ENCODE measurements at regions not wholly inside any gene's neighbourhood (a gene's known extent, or its start where the extent isn't known, plus 50 kb on each side); places are given as distances from the start of the nearest gene placed in this dataset.

GRCh38 chr4:99712530-99712929, 54.9 kb upstream of the C4orf54 start:
- H3K27me3 ChIP-seq (ENCODE audit: low read depth), result no peaks in the 10 kb centered on the region
- DNase-seq (no peak), ATAC-seq (no peak)
- no peaks in the 10 kb centered on the region for H3K36me3 ChIP-seq
- H3K4me3 ChIP-seq, result no peak overlapping the region
- intact Hi-C loops (cut with DNase I), result no loop called here
- TF ChIP-seq CTCF (IDR thresholded peaks at IDR 0.05), result no peak
- H3K4me1 ChIP-seq, result no peaks in the 10 kb centered on the region
- no peak overlapping the region for H3K27ac ChIP-seq
- no peaks in the 10 kb centered on the region for H3K9me3 ChIP-seq

GRCh38 chr4:99712099-99712498, 54.5 kb upstream of the C4orf54 start:
- no peak for DNase-seq

GRCh38 chr4:99711657-99712056, 54.0 kb upstream of the C4orf54 start:
- Histone ChIP-seq H3K9me3 (no peaks in the 10 kb centered on the region), H3K4me3 (no peak overlapping the region), H3K27me3 (ENCODE audit: low read depth) (no peaks in the 10 kb centered on the region), H3K27ac (no peak overlapping the region), H3K36me3 (no peaks in the 10 kb centered on the region), H3K4me1 (no peaks in the 10 kb centered on the region)
- intact Hi-C loops (cut with DNase I), result no loop called here
- ATAC-seq (no peak), DNase-seq (no peak)
- TF ChIP-seq CTCF (IDR thresholded peaks at IDR 0.05), result no peak

More at GRCh38 chr4:99712099-99712498, 54.5 kb upstream of the C4orf54 start:
- Histone ChIP-seq H3K36me3 (no peaks in the 10 kb centered on the region), H3K27ac (no peak overlapping the region), H3K4me1 (no peaks in the 10 kb centered on the region), H3K4me3 (no peak overlapping the region), H3K9me3 (no peaks in the 10 kb centered on the region), H3K27me3 (ENCODE audit: low read depth) (no peaks in the 10 kb centered on the region)
- intact Hi-C loops (cut with DNase I), result no loop called here
- TF ChIP-seq CTCF (IDR thresholded peaks at IDR 0.05), result no peak
- ATAC-seq, result no peak

GRCh38 chr4:99710681-99711345, 53.2 kb upstream of the C4orf54 start:
- Histone ChIP-seq H3K36me3 (no peaks in the 10 kb centered on the region), H3K4me3 (no peak overlapping the region), H3K9me3 (no peaks in the 10 kb centered on the region), H3K27ac (no peak overlapping the region), H3K4me1 (no peaks in the 10 kb centered on the region), H3K27me3 (ENCODE audit: low read depth) (no peaks in the 10 kb centered on the region)
- DNase-seq (no peak), ATAC-seq (no peak)
- intact Hi-C loops (cut with DNase I), result no loop called here
- TF ChIP-seq CTCF (IDR thresholded peaks at IDR 0.05), result no peak

- TF ChIP-seq CTCF (IDR thresholded peaks at IDR 0.05), result no peak
- Histone ChIP-seq H3K4me1 (no peaks in the 10 kb centered on the region), H3K36me3 (no peaks in the 10 kb centered on the region), H3K4me3 (no peak overlapping the region), H3K27ac (no peak overlapping the region), H3K27me3 (ENCODE audit: low read depth) (no peaks in the 10 kb centered on the region), H3K9me3 (no peaks in the 10 kb centered on the region)
- intact Hi-C loops (cut with DNase I), result no loop called here
- no peak for ATAC-seq
- DNase-seq, result no peak
Measured at GRCh38 chr4:99710020-99710419, 52.4 kb upstream of the C4orf54 start.

All from lower lobe of right lung (tissue), 2 donors.